Prostate gland (tissue), 2 donors: ENCODE measurements at regions not wholly inside any gene's neighbourhood (a gene's known extent, or its start where the extent isn't known, plus 50 kb on each side); places are given as distances from the start of the nearest gene placed in this dataset.
"Not testable (repeated sequence)": the region's sequence is repeated elsewhere in the genome, so short reads cannot be mapped to it uniquely, and the experiment has no call there.

Source experiments
- DNase-seq: peaks from one replicate; pipeline ENCODE4 v3.0.0-alpha.2; 2019; ENCODE audit warnings: low spot score
- H3K27ac ChIP-seq, 2 donors: fragments of 200-600 bp; sonication (generic); 2 replicates each; pipeline ENCODE4 v1.5.1; 2017 to 2019
- H3K27me3 ChIP-seq: fragments of 200-600 bp; sonication (generic); replicated peaks from 2 replicates; pipeline ENCODE4 v1.5.1; 2019; ENCODE audit not compliant: insufficient read depth
- H3K36me3 ChIP-seq, 2 donors: fragments of 200-600 bp; sonication (generic); 1 replicate in 1 of 2; 2 replicates in 1 of 2; pipeline versions ENCODE4 v1.5.1 to v1.8.1; 2017 to 2019
- H3K4me1 ChIP-seq: fragments of 200-600 bp; sonication (generic); replicated peaks from 2 replicates; pipeline ENCODE4 v1.5.1; 2019
- H3K4me3 ChIP-seq, 2 donors: fragments of 200-600 bp; sonication (generic); 2 replicates each; pipeline ENCODE4 v1.5.1; 2017 to 2019
- H3K9me3 ChIP-seq: fragments of 200-600 bp; sonication (generic); 2 replicates; pipeline ENCODE4 v1.5.1; 2017
- POLR2A ChIP-seq: fragments of 450-650 bp; IDR thresholded peaks from one replicate; pipeline ENCODE4 v1.6.1; 2016; ENCODE audit warnings: antibody characterized with exemption, mild to moderate bottlenecking
- POLR2AphosphoS5 ChIP-seq: sonication (generic); formaldehyde crosslinking; IDR thresholded peaks from one replicate; pipeline ENCODE4 v1.6.1; 2017; ENCODE audit warnings: antibody characterized with exemption
- WGBS: methylation state at CpG from one replicate; pipeline ENCODE4 v1.1.5; 2018; 5-methylcytosine and 5-hydroxymethylcytosine counted together
- intact Hi-C: fragments of 100-400 bp; cut with DNase I; formaldehyde crosslinking; loops from one replicate; pipeline ENCODE4 v1.14.2; 2022
- TF ChIP-seq, protein P1 (sequence below), 4 experiments: fragments of 200-600 bp in 2 of 4; fragments of 450-650 bp in 2 of 4; sonication (generic) in 2 of 4; IDR thresholded peaks; 1 replicate in 3 of 4; 2 replicates in 1 of 4; pipeline ENCODE4 v1.5.1; 2016 to 2019; ENCODE audit warnings: antibody characterized with exemption in 4 of 4, mild to moderate bottlenecking in 2 of 4, moderate library complexity in 2 of 4

DNA sequence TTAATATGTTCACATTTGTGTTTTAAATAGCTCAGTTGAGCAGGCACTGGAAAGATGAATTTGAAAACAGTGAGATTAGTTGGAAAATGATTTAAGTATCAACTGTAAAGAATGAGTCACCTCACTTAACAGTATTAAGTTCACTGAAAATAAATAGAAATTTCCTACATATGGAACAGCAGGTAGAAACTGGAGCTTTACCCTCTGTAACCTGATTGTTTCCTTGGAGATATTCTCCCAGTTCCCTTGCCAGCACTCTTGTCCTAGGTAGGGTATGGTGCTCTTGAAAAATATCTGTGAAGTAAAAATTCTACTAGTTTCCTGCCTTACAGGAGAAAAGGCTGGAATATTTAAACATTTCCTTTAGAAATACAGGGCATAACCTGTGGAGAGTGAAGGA, 81.3 kb upstream of the DLGAP1 start:
- Histone ChIP-seq H3K27ac (no peak overlapping the region), H3K36me3 (no peaks in the 10 kb centered on the region), H3K4me1 (no peaks in the 10 kb centered on the region), H3K27me3 (no peaks in the 10 kb centered on the region), H3K9me3 (no peaks in the 10 kb centered on the region), H3K4me3 (no peak overlapping the region)
- DNase-seq: no peak
- intact Hi-C loops: no loop called here
- no peak for TF ChIP-seq POLR2A
- TF ChIP-seq POLR2AphosphoS5: no peak
- TF ChIP-seq, protein P1, sequence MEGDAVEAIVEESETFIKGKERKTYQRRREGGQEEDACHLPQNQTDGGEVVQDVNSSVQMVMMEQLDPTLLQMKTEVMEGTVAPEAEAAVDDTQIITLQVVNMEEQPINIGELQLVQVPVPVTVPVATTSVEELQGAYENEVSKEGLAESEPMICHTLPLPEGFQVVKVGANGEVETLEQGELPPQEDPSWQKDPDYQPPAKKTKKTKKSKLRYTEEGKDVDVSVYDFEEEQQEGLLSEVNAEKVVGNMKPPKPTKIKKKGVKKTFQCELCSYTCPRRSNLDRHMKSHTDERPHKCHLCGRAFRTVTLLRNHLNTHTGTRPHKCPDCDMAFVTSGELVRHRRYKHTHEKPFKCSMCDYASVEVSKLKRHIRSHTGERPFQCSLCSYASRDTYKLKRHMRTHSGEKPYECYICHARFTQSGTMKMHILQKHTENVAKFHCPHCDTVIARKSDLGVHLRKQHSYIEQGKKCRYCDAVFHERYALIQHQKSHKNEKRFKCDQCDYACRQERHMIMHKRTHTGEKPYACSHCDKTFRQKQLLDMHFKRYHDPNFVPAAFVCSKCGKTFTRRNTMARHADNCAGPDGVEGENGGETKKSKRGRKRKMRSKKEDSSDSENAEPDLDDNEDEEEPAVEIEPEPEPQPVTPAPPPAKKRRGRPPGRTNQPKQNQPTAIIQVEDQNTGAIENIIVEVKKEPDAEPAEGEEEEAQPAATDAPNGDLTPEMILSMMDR (IDR thresholded peaks at IDR 0.05): no peak

DNA sequence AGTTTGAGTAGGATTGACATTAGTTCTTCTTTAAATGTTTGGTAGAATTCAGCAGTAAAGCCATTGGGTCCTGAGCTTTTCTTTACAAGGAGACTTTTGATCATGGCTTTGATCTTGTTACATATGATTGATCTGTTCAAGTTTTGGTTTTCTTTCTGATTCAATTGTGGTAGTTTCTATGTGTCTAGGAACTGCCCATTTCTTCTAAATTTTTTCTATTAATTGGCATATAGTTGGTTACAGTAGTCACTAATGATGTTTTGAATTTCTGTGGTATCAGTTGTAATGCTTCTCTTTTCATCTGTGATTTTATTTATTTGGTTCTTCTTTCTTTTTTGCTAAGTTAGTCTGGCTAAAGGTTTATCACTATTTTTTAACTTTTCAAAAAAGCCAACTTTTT, 73.3 kb upstream of the DLGAP1 start:
- H3K4me1 ChIP-seq: no peaks in the 10 kb centered on the region
- DNase-seq: no peak
- H3K9me3 ChIP-seq: no peaks in the 10 kb centered on the region
- H3K27ac ChIP-seq: no peak overlapping the region
- no peak for TF ChIP-seq POLR2A
- TF ChIP-seq, protein P1 (IDR thresholded peaks at IDR 0.05): no peak
- TF ChIP-seq POLR2AphosphoS5: no peak
- no peak overlapping the region for H3K4me3 ChIP-seq
- intact Hi-C loops: no loop called here
- H3K36me3 ChIP-seq: no peaks in the 10 kb centered on the region
- no peaks in the 10 kb centered on the region for H3K27me3 ChIP-seq

DNA sequence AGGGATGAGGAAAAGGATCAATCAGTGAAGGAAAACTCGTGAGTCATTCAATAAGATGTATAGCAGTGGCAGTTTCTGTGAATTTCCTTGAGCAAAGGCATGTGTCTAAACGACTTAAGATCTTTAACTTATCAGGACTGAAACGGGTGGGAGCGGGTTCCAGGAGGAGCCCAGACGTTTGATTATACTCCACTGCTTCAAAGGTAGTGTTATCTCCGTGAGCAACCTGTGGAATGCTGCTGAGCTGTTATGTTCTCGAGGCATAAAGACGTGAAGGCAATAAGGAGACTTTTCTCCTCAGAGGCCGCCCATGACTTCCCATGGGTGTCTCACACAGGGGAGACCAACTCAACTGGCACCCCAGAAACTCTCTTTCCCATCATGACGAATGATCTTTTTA, 72.7 kb upstream of the DLGAP1 start:
- H3K4me1 ChIP-seq, intact Hi-C loops: not testable (repeated sequence)

DNA sequence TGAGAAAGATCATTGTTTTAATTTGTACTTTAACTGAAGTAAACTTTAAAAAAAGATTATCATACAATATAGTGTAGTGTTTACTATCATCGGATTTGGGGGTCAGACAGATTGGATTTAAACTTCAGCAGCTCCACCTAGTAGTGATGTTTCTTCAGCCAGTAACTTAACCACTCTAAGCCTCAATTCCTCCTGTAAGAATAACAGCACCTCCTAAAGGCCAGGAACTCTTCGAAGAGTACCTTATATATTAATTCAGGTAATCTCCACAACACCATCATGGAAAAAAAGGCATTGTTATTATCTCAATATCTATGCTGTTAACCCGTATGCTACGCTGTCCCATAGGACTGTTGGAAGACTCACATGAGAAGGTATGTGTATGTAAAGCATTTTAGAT, 69.0 kb upstream of the DLGAP1 start:
- Histone ChIP-seq H3K36me3 (no peaks in the 10 kb centered on the region), H3K9me3 (no peaks in the 10 kb centered on the region), H3K4me3 (no peak overlapping the region), H3K27ac (no peak overlapping the region), H3K27me3 (no peaks in the 10 kb centered on the region), H3K4me1 (no peaks in the 10 kb centered on the region)
- intact Hi-C loops: no loop called here
- 62% methylated on average over 4 of the region's 4 CpGs for WGBS
- TF ChIP-seq POLR2AphosphoS5 (no peak), POLR2A (no peak)
- TF ChIP-seq, protein P1 (IDR thresholded peaks at IDR 0.05): no peak
- no peak for DNase-seq

More for the DNA sequence above, 72.7 kb upstream of the DLGAP1 start:
- not testable (repeated sequence) for DNase-seq, H3K36me3 ChIP-seq, H3K9me3 ChIP-seq, H3K27me3 ChIP-seq, H3K4me3 ChIP-seq, H3K27ac ChIP-seq
- 48% methylated on average over 10 of the region's 10 CpGs for WGBS

DNA sequence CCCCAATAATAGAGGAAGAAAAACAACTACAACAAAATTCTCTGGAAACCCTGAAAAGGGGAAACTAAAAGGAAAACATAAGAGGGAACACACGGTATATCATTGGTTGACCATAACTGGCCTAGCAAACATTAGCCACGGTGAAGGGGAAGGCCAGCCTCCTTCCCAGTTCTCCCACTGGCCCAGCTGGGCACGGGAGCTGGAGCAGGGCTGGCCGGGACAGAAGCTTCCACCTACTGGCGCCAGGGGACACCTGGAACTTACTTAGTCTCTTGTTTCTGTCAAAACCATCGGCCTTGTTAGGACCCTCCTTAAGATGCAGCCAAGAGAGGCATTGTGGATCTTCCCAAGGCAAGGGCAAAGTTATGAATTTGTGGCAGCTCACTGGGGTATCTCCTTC, 56.1 kb upstream of the DLGAP1 start:
- Histone ChIP-seq H3K27ac (no peak overlapping the region), H3K27me3 (no peaks in the 10 kb centered on the region), H3K4me1 (no peaks in the 10 kb centered on the region), H3K36me3 (no peaks in the 10 kb centered on the region), H3K9me3 (no peaks in the 10 kb centered on the region), H3K4me3 (no peak overlapping the region)
- TF ChIP-seq POLR2AphosphoS5: no peak
- no peak for TF ChIP-seq POLR2A
- TF ChIP-seq, protein P1 (IDR thresholded peaks at IDR 0.05): no peak
- DNase-seq: no peak
- intact Hi-C loops: no loop called here
- 81% methylated on average over 6 of the region's 6 CpGs for WGBS
